ENCODE measurements at regions not wholly inside any gene's neighbourhood (a gene's known extent, or its start where the extent isn't known, plus 50 kb on each side); places are given as distances from the start of the nearest gene placed in this dataset.
A peak's percentile ranks its signal among the peaks of the same experiment; 100 is the strongest.
"Not testable (repeated sequence)": the region's sequence is repeated elsewhere in the genome, so short reads cannot be mapped to it uniquely, and the experiment has no call there.

GRCh38 chr7:76117306-76117991, 69.5 kb downstream of the MDH2 start:
- CTCF ChIA-PET: interaction anchor here (1.0 kb wide), 1 partner anchor 259 kb away, joined by 3 read pairs; no protein-coding TSS in a partner anchor
- H3K9me3 ChIP-seq (ENCODE audit: low read length); H3K36me3 ChIP-seq (ENCODE audit: insufficient read depth, low read length); H3K9me3 Mint-ChIP-seq; POLR2A ChIA-PET; H3K36me3 Mint-ChIP-seq; H3K4me1 Mint-ChIP-seq; DNase-seq; H3K4me3 Mint-ChIP-seq; H3K27me3 ChIP-seq (ENCODE audit: insufficient read depth, low read length, poor library complexity, severe bottlenecking); H3K27me3 Mint-ChIP-seq; H3K4me1 ChIP-seq (ENCODE audit: insufficient read depth, low read length); H3K27ac ChIP-seq (ENCODE audit: low read depth, low read length); H3K4me3 ChIP-seq (ENCODE audit: low read length); H3K27ac Mint-ChIP-seq: not testable (repeated sequence)

- H3K27me3 Mint-ChIP-seq; H3K4me3 Mint-ChIP-seq; CTCF ChIA-PET; H3K9me3 ChIP-seq (ENCODE audit: low read length); DNase-seq; POLR2A ChIA-PET; H3K27ac ChIP-seq (ENCODE audit: low read depth, low read length); H3K27me3 ChIP-seq (ENCODE audit: insufficient read depth, low read length, poor library complexity, severe bottlenecking); H3K9me3 Mint-ChIP-seq; H3K4me1 ChIP-seq (ENCODE audit: insufficient read depth, low read length); H3K36me3 ChIP-seq (ENCODE audit: insufficient read depth, low read length); H3K4me1 Mint-ChIP-seq; H3K27ac Mint-ChIP-seq; H3K4me3 ChIP-seq (ENCODE audit: low read length); H3K36me3 Mint-ChIP-seq: not testable (repeated sequence)
These were observed 70.5 kb downstream of the MDH2 start for GRCh38 chr7:76118253-76119036.

- no peaks in the 10 kb centered on the region for H3K36me3 Mint-ChIP-seq
- no peak for DNase-seq
- no peak overlapping the region for H3K4me3 ChIP-seq (ENCODE audit: low read length)
- H3K9me3 ChIP-seq (ENCODE audit: low read length): no peaks in the 10 kb centered on the region
- H3K4me3 Mint-ChIP-seq: no peak overlapping the region
- H3K27ac ChIP-seq (ENCODE audit: low read depth, low read length): no peak overlapping the region
- H3K4me1 ChIP-seq (ENCODE audit: insufficient read depth, low read length): no peaks in the 10 kb centered on the region
- H3K27ac Mint-ChIP-seq: no peak overlapping the region
- ChIA-PET CTCF (no interaction called here), POLR2A (no interaction called here)
- no peaks in the 10 kb centered on the region for H3K9me3 Mint-ChIP-seq
- no peaks in the 10 kb centered on the region for H3K36me3 ChIP-seq (ENCODE audit: insufficient read depth, low read length)
- H3K4me1 Mint-ChIP-seq: peaks cover 0 to 4% (median 0%) of the 10 kb centered on the region in 3 donors
- H3K27me3 ChIP-seq (ENCODE audit: insufficient read depth, low read length, poor library complexity, severe bottlenecking): no peaks in the 10 kb centered on the region
- no peaks in the 10 kb centered on the region for H3K27me3 Mint-ChIP-seq
These were observed 73.1 kb downstream of the MDH2 start for GRCh38 chr7:76121044-76121443.

GRCh38 chr7:76122516-76123239, 74.8 kb downstream of the MDH2 start:
- H3K36me3 ChIP-seq (ENCODE audit: insufficient read depth, low read length): no peaks in the 10 kb centered on the region
- H3K4me3 ChIP-seq (ENCODE audit: low read length): no peak overlapping the region
- DNase-seq: no peak
- no peaks in the 10 kb centered on the region for H3K27me3 ChIP-seq (ENCODE audit: insufficient read depth, low read length, poor library complexity, severe bottlenecking)
- H3K36me3 Mint-ChIP-seq: no peaks in the 10 kb centered on the region
- H3K9me3 Mint-ChIP-seq: no peaks in the 10 kb centered on the region
- H3K4me1 Mint-ChIP-seq: peaks cover 0 to 4% (median 0%) of the 10 kb centered on the region in 3 donors
- no peaks in the 10 kb centered on the region for H3K4me1 ChIP-seq (ENCODE audit: insufficient read depth, low read length)
- H3K4me3 Mint-ChIP-seq: no peak overlapping the region
- H3K27me3 Mint-ChIP-seq: no peaks in the 10 kb centered on the region
- no peak overlapping the region for H3K27ac Mint-ChIP-seq
- H3K9me3 ChIP-seq (ENCODE audit: low read length): no peaks in the 10 kb centered on the region
- POLR2A ChIA-PET: no interaction called here
- CTCF ChIA-PET: no interaction called here
- H3K27ac ChIP-seq (ENCODE audit: low read depth, low read length): no peak overlapping the region

- Histone ChIP-seq H3K36me3 (ENCODE audit: insufficient read depth, low read length) (no peaks in the 10 kb centered on the region), H3K27me3 (ENCODE audit: insufficient read depth, low read length, poor library complexity, severe bottlenecking) (no peaks in the 10 kb centered on the region), H3K4me3 (ENCODE audit: low read length) (no peak overlapping the region), H3K9me3 (ENCODE audit: low read length) (no peaks in the 10 kb centered on the region), H3K4me1 (ENCODE audit: insufficient read depth, low read length) (no peaks in the 10 kb centered on the region), H3K27ac (ENCODE audit: low read depth, low read length) (no peak overlapping the region)
- H3K36me3 Mint-ChIP-seq: no peaks in the 10 kb centered on the region
- peaks cover 0 to 4% of the 10 kb centered on the region in 2 donors for H3K27me3 Mint-ChIP-seq
- DNase-seq: no peak
- peaks cover 0 to 4% (median 0%) of the 10 kb centered on the region in 3 donors for H3K4me1 Mint-ChIP-seq
- CTCF ChIA-PET: no interaction called here
- POLR2A ChIA-PET: no interaction called here
- H3K27ac Mint-ChIP-seq: peak overlapping the region in 1 of 8 donors; percentile 81
- no peak overlapping the region for H3K4me3 Mint-ChIP-seq
- H3K9me3 Mint-ChIP-seq: no peaks in the 10 kb centered on the region
These were observed 75.4 kb downstream of the MDH2 start for GRCh38 chr7:76123316-76123715.

- CTCF ChIA-PET: no interaction called here
- Mint-ChIP-seq H3K4me3 (no peak overlapping the region), H3K36me3 (no peaks in the 10 kb centered on the region), H3K9me3 (no peaks in the 10 kb centered on the region), H3K4me1 (peaks cover 0 to 4% (median 0%) of the 10 kb centered on the region in 3 donors), H3K27ac (peak overlapping the region in 1 of 8 donors; percentile 7), H3K27me3 (peaks cover 7 to 13% of the 10 kb centered on the region in 2 donors)
- no peak for DNase-seq
- Histone ChIP-seq H3K4me3 (ENCODE audit: low read length) (no peak overlapping the region), H3K9me3 (ENCODE audit: low read length) (no peaks in the 10 kb centered on the region), H3K36me3 (ENCODE audit: insufficient read depth, low read length) (no peaks in the 10 kb centered on the region), H3K27me3 (ENCODE audit: insufficient read depth, low read length, poor library complexity, severe bottlenecking) (no peaks in the 10 kb centered on the region), H3K27ac (ENCODE audit: low read depth, low read length) (no peak overlapping the region), H3K4me1 (ENCODE audit: insufficient read depth, low read length) (no peaks in the 10 kb centered on the region)
- POLR2A ChIA-PET: no interaction called here
These were observed 76.1 kb upstream of the SRRM3 start for GRCh38 chr7:76125560-76125959.

GRCh38 chr7:76126632-76127031, 75.1 kb upstream of the SRRM3 start:
- ChIA-PET POLR2A (no interaction called here), CTCF (no interaction called here)
- no peak overlapping the region for H3K4me3 Mint-ChIP-seq
- no peaks in the 10 kb centered on the region for H3K36me3 ChIP-seq (ENCODE audit: insufficient read depth, low read length)
- no peak overlapping the region for H3K4me3 ChIP-seq (ENCODE audit: low read length)
- peaks cover 0 to 5% (median 3%) of the 10 kb centered on the region in 3 donors for H3K4me1 Mint-ChIP-seq
- no peak overlapping the region for H3K27ac Mint-ChIP-seq
- H3K9me3 ChIP-seq (ENCODE audit: low read length): no peaks in the 10 kb centered on the region
- H3K27me3 Mint-ChIP-seq: peaks cover 17 to 20% of the 10 kb centered on the region in 2 donors
- H3K27me3 ChIP-seq (ENCODE audit: insufficient read depth, low read length, poor library complexity, severe bottlenecking): no peaks in the 10 kb centered on the region
- no peaks in the 10 kb centered on the region for H3K9me3 Mint-ChIP-seq
- DNase-seq: no peak
- no peaks in the 10 kb centered on the region for H3K4me1 ChIP-seq (ENCODE audit: insufficient read depth, low read length)
- H3K36me3 Mint-ChIP-seq: no peaks in the 10 kb centered on the region
- no peak overlapping the region for H3K27ac ChIP-seq (ENCODE audit: low read depth, low read length)

- H3K36me3 ChIP-seq (ENCODE audit: insufficient read depth, low read length): no peaks in the 10 kb centered on the region
- H3K4me1 Mint-ChIP-seq: peaks cover 5 to 12% (median 10%) of the 10 kb centered on the region in 3 donors
- H3K36me3 Mint-ChIP-seq: no peaks in the 10 kb centered on the region
- no peak overlapping the region for H3K27ac ChIP-seq (ENCODE audit: low read depth, low read length)
- H3K4me1 ChIP-seq (ENCODE audit: insufficient read depth, low read length): peaks cover 7% of the 10 kb centered on the region
- H3K4me3 Mint-ChIP-seq: no peak overlapping the region
- ChIA-PET POLR2A (no interaction called here), CTCF (no interaction called here)
- H3K9me3 Mint-ChIP-seq: no peaks in the 10 kb centered on the region
- H3K27ac Mint-ChIP-seq: no peak overlapping the region
- DNase-seq: no peak
- no peaks in the 10 kb centered on the region for H3K9me3 ChIP-seq (ENCODE audit: low read length)
- H3K27me3 Mint-ChIP-seq: peaks cover 28 to 45% of the 10 kb centered on the region in 2 donors
- no peak overlapping the region for H3K4me3 ChIP-seq (ENCODE audit: low read length)
- H3K27me3 ChIP-seq (ENCODE audit: insufficient read depth, low read length, poor library complexity, severe bottlenecking): no peaks in the 10 kb centered on the region
These were observed 72.3 kb upstream of the SRRM3 start for GRCh38 chr7:76129366-76129765.
